Astrocyte (in vitro differentiated cells and primary cell): ENCODE measurements at regions not wholly inside any gene's neighbourhood (a gene's known extent, or its start where the extent isn't known, plus 50 kb on each side); places are given as distances from the start of the nearest gene placed in this dataset.

Source experiments
- DNase-seq: peaks from one replicate; pipeline ENCODE4 v3.0.0-alpha.2; 2010; ENCODE audit warnings: low read depth
- FAIRE-seq: peaks from 2 replicates; lab custom pipeline; 2011; peaks lifted over from hg19 to GRCh38; lab: Jason Lieb, UNC
- H2AFZ ChIP-seq: 2 replicates; pipeline ENCODE4 v1.6.0; 2012; ENCODE audit warnings: low read depth, low read length, inconsistent platforms
- H3K27ac ChIP-seq: 2 replicates; pipeline ENCODE4 v1.5.1; 2011; ENCODE audit warnings: low read depth, low read length, inconsistent platforms
- H3K27me3 ChIP-seq: 2 replicates; pipeline ENCODE4 v1.6.0; 2011; ENCODE audit warnings: low read length, inconsistent platforms; ENCODE audit not compliant: insufficient read depth
- H3K36me3 ChIP-seq: 2 replicates; pipeline ENCODE4 v1.5.1; 2011; ENCODE audit warnings: low read length, inconsistent platforms; ENCODE audit not compliant: insufficient read depth
- H3K4me1 ChIP-seq: 2 replicates; pipeline ENCODE4 v1.5.1; 2011; ENCODE audit warnings: low read length, inconsistent platforms; ENCODE audit not compliant: insufficient read depth
- H3K4me2 ChIP-seq: 2 replicates; pipeline ENCODE4 v1.6.0; 2012; ENCODE audit warnings: low read length, inconsistent platforms
- H3K4me3 ChIP-seq: 2 replicates; pipeline ENCODE4 v1.5.1; 2011; ENCODE audit warnings: low read depth, mild to moderate bottlenecking, low read length, inconsistent platforms; ENCODE audit not compliant: insufficient read depth
- H3K79me2 ChIP-seq: 2 replicates; pipeline ENCODE4 v1.6.0; 2012; ENCODE audit warnings: mild to moderate bottlenecking, low read length, inconsistent platforms; ENCODE audit not compliant: insufficient read depth
- H3K9ac ChIP-seq: 2 replicates; pipeline ENCODE4 v1.6.0; 2012; ENCODE audit warnings: mild to moderate bottlenecking, low read length, inconsistent platforms
- H3K9me3 ChIP-seq: 2 replicates; pipeline ENCODE4 v1.5.1; 2012; ENCODE audit warnings: low read depth, mild to moderate bottlenecking, low read length, inconsistent platforms; ENCODE audit not compliant: insufficient read depth
- H4K20me1 ChIP-seq: 2 replicates; pipeline ENCODE4 v1.6.0; 2012; ENCODE audit warnings: low read length, inconsistent platforms; ENCODE audit not compliant: insufficient read depth
- H3K27ac Mint-ChIP-seq: one replicate; pipeline ENCODE4 v1.8.0; 2021; ENCODE audit warnings: mild to moderate bottlenecking, mixed read lengths; ENCODE audit not compliant: unreplicated experiment
- H3K27me3 Mint-ChIP-seq: one replicate; pipeline ENCODE4 v1.8.0; 2021; ENCODE audit warnings: low read depth, mixed read lengths; ENCODE audit not compliant: unreplicated experiment
- H3K36me3 Mint-ChIP-seq: one replicate; pipeline ENCODE4 v1.8.0; 2021; ENCODE audit warnings: low read depth, mixed read lengths; ENCODE audit not compliant: unreplicated experiment
- H3K4me1 Mint-ChIP-seq: one replicate; pipeline ENCODE4 v1.8.0; 2021; ENCODE audit warnings: low read depth, mixed read lengths; ENCODE audit not compliant: unreplicated experiment
- H3K4me3 Mint-ChIP-seq: one replicate; pipeline ENCODE4 v1.8.0; 2021; ENCODE audit warnings: mild to moderate bottlenecking, moderate library complexity, mixed read lengths; ENCODE audit not compliant: unreplicated experiment
- H3K9me3 Mint-ChIP-seq: one replicate; pipeline ENCODE4 v1.8.0; 2021; ENCODE audit warnings: mild to moderate bottlenecking, mixed read lengths; ENCODE audit not compliant: unreplicated experiment
- CTCF ChIP-seq: IDR thresholded peaks from 2 replicates; pipeline ENCODE4 v1.5.1; 2011; ENCODE audit warnings: low read depth, mild to moderate bottlenecking, inconsistent platforms, low read length, moderate library complexity; ENCODE audit not compliant: insufficient read depth
- EZH2 ChIP-seq: IDR thresholded peaks from 2 replicates; pipeline ENCODE4 v1.6.1; 2012; ENCODE audit warnings: mild to moderate bottlenecking, low read length, inconsistent platforms; ENCODE audit not compliant: insufficient read depth

- Mint-ChIP-seq H3K4me3 (no peak overlapping the region), H3K9me3 (peaks cover 5% of the 10 kb centered on the region), H3K36me3 (peaks cover 2% of the 10 kb centered on the region), H3K27ac (peak overlapping the region; percentile 83), H3K4me1 (peaks cover 13% of the 10 kb centered on the region), H3K27me3 (no peaks in the 10 kb centered on the region)
- DNase-seq: peak; percentile 94
- no peaks in the 10 kb centered on the region for H3K9me3 ChIP-seq
- H3K36me3 ChIP-seq: no peaks in the 10 kb centered on the region
- no peak overlapping the region for H3K4me2 ChIP-seq
- peak; percentile 45 for FAIRE-seq
- H3K27ac ChIP-seq: no peak overlapping the region
- no peak overlapping the region for H2AFZ ChIP-seq
- H3K4me3 ChIP-seq: no peak overlapping the region
- TF ChIP-seq EZH2 (no peak), CTCF (no peak)
- H4K20me1 ChIP-seq: no peaks in the 10 kb centered on the region
- H3K4me1 ChIP-seq: peaks cover 5% of the 10 kb centered on the region
- H3K79me2 ChIP-seq: no peaks in the 10 kb centered on the region
- H3K27me3 ChIP-seq: no peaks in the 10 kb centered on the region
- no peak overlapping the region for H3K9ac ChIP-seq
Measured at GRCh38 chr3:29064085-29064484, 216.8 kb upstream of the RBMS3 start.

GRCh38 chr3:29065211-29065785 is 215.6 kb upstream of the RBMS3 start:
- H3K27me3 Mint-ChIP-seq: no peaks in the 10 kb centered on the region
- H3K4me3 Mint-ChIP-seq: no peak overlapping the region
- Histone ChIP-seq H3K4me1 (peaks cover 5% of the 10 kb centered on the region), H3K27me3 (no peaks in the 10 kb centered on the region), H3K9ac (peak overlapping the region; percentile 35), H4K20me1 (no peaks in the 10 kb centered on the region), H3K36me3 (no peaks in the 10 kb centered on the region), H3K4me2 (peak overlapping the region; percentile 41), H3K9me3 (no peaks in the 10 kb centered on the region), H3K4me3 (no peak overlapping the region), H3K27ac (peak overlapping the region; percentile 65), H2AFZ (no peak overlapping the region), H3K79me2 (no peaks in the 10 kb centered on the region)
- H3K36me3 Mint-ChIP-seq: no peaks in the 10 kb centered on the region
- DNase-seq (peak; percentile 99), FAIRE-seq (peak; percentile 83)
- H3K4me1 Mint-ChIP-seq: peaks cover 13% of the 10 kb centered on the region
- TF ChIP-seq CTCF (no peak), EZH2 (no peak)
- peaks cover 3% of the 10 kb centered on the region for H3K9me3 Mint-ChIP-seq
- H3K27ac Mint-ChIP-seq: peak overlapping the region; percentile 92

DNA sequence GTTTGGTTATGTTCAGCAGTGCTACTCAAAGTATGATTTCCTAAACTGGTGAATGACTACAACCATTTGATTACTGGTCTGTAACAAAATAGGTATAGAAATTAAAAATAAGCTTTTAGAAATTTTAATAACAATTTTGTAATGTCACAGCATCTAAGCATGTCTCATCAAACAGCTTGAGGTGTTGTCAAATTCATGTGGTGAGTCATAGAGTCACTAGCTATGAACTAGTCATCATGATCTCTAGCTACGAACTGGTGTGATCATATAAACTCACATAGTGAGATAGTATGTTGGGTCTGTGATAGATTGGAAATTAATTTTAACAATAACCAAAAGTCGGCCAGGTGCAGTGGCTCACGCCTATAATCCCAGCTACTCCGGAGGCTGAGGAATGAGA is 213.9 kb upstream of the RBMS3 start:
- FAIRE-seq: no peak
- Histone ChIP-seq H3K4me2 (no peak overlapping the region), H3K79me2 (no peaks in the 10 kb centered on the region), H4K20me1 (no peaks in the 10 kb centered on the region), H3K4me1 (peaks cover 5% of the 10 kb centered on the region), H2AFZ (no peak overlapping the region), H3K9ac (no peak overlapping the region), H3K9me3 (no peaks in the 10 kb centered on the region), H3K4me3 (no peak overlapping the region), H3K27ac (no peak overlapping the region), H3K36me3 (no peaks in the 10 kb centered on the region), H3K27me3 (no peaks in the 10 kb centered on the region)
- Mint-ChIP-seq H3K9me3 (peaks cover 3% of the 10 kb centered on the region), H3K4me3 (no peak overlapping the region), H3K4me1 (peaks cover 13% of the 10 kb centered on the region), H3K27me3 (no peaks in the 10 kb centered on the region), H3K36me3 (peaks cover 2% of the 10 kb centered on the region), H3K27ac (peak overlapping the region; percentile 9)
- peak; percentile 35 for DNase-seq
- TF ChIP-seq EZH2 (no peak), CTCF (no peak)
